Parathyroid adenoma (tissue), 2 donors: ENCODE measurements at regions not wholly inside any gene's neighbourhood (a gene's known extent, or its start where the extent isn't known, plus 50 kb on each side); places are given as distances from the start of the nearest gene placed in this dataset.

Experiments
- H2AFZ ChIP-seq: fragments of 300-600 bp; sonication (generic); one replicate; pipeline ENCODE4 v1.7.0; 2017; ENCODE audit warnings: antibody characterized with exemption, mild to moderate bottlenecking
- H3K27ac ChIP-seq: fragments of 300-600 bp; sonication (generic); one replicate; pipeline ENCODE4 v1.7.0; 2017
- H3K27me3 ChIP-seq: fragments of 300-600 bp; sonication (generic); one replicate; pipeline ENCODE4 v1.7.0; 2017; ENCODE audit warnings: low read length; ENCODE audit not compliant: control insufficient read depth, insufficient read depth
- H3K36me3 ChIP-seq: fragments of 300-600 bp; sonication (generic); one replicate; pipeline ENCODE4 v1.7.0; 2017; ENCODE audit warnings: low read length; ENCODE audit not compliant: control insufficient read depth, insufficient read depth
- H3K4me1 ChIP-seq: fragments of 300-600 bp; sonication (generic); one replicate; pipeline ENCODE4 v1.7.0; 2017; ENCODE audit warnings: control low read depth
- H3K4me2 ChIP-seq: fragments of 300-600 bp; sonication (generic); one replicate; pipeline ENCODE4 v1.7.0; 2017; ENCODE audit warnings: low read length
- H3K4me3 ChIP-seq: fragments of 300-600 bp; sonication (generic); one replicate; pipeline ENCODE4 v1.7.0; 2017; ENCODE audit warnings: low read depth, low read length
- H3K79me2 ChIP-seq: fragments of 300-600 bp; sonication (generic); one replicate; pipeline ENCODE4 v1.7.0; 2017; ENCODE audit warnings: control low read depth
- H3K9ac ChIP-seq: fragments of 300-600 bp; sonication (generic); one replicate; pipeline ENCODE4 v1.7.0; 2017; ENCODE audit warnings: mild to moderate bottlenecking
- H3K9me3 ChIP-seq: fragments of 300-600 bp; sonication (generic); one replicate; pipeline ENCODE4 v1.7.0; 2017; ENCODE audit warnings: low read length; ENCODE audit not compliant: control insufficient read depth
- CTCF ChIP-seq: fragments of 300-600 bp; sonication (generic); IDR thresholded peaks from one replicate; pipeline ENCODE4 v1.7.0; 2017; ENCODE audit warnings: antibody characterized with exemption, mild to moderate bottlenecking
- donor health status: primary hyperparathyroidism.

- Histone ChIP-seq H3K9ac (no peak overlapping the region), H3K4me2 (no peak overlapping the region), H3K79me2 (no peaks in the 10 kb centered on the region), H2AFZ (no peak overlapping the region), H3K4me3 (no peak overlapping the region), H3K4me1 (no peaks in the 10 kb centered on the region), H3K27ac (no peak overlapping the region), H3K36me3 (no peaks in the 10 kb centered on the region), H3K27me3 (no peaks in the 10 kb centered on the region), H3K9me3 (no peaks in the 10 kb centered on the region)
- no peak for TF ChIP-seq CTCF
Measured at GRCh38 chr2:83665154-83665553, 793.9 kb downstream of the SUCLG1 start.

GRCh38 chr2:83661711-83662110 is 797.4 kb downstream of the SUCLG1 start:
- no peak for TF ChIP-seq CTCF
- H3K27me3 ChIP-seq, result no peaks in the 10 kb centered on the region
- H3K9me3 ChIP-seq, result no peaks in the 10 kb centered on the region
- H3K36me3 ChIP-seq, result no peaks in the 10 kb centered on the region
- H3K4me3 ChIP-seq, result no peak overlapping the region
- H3K4me2 ChIP-seq, result no peak overlapping the region
- H3K4me1 ChIP-seq, result no peaks in the 10 kb centered on the region
- H3K79me2 ChIP-seq, result no peaks in the 10 kb centered on the region
- no peak overlapping the region for H3K9ac ChIP-seq
- no peak overlapping the region for H3K27ac ChIP-seq
- H2AFZ ChIP-seq, result no peak overlapping the region

GRCh38 chr2:83654091-83654611 is 804.9 kb downstream of the SUCLG1 start:
- H3K4me3 ChIP-seq, result no peak overlapping the region
- no peaks in the 10 kb centered on the region for H3K9me3 ChIP-seq
- H3K36me3 ChIP-seq, result no peaks in the 10 kb centered on the region
- TF ChIP-seq CTCF, result no peak
- H3K79me2 ChIP-seq, result no peaks in the 10 kb centered on the region
- no peak overlapping the region for H3K4me2 ChIP-seq
- H3K9ac ChIP-seq, result no peak overlapping the region
- H3K4me1 ChIP-seq, result no peaks in the 10 kb centered on the region
- H2AFZ ChIP-seq, result no peak overlapping the region
- H3K27me3 ChIP-seq, result no peaks in the 10 kb centered on the region
- H3K27ac ChIP-seq, result no peak overlapping the region

- Histone ChIP-seq H3K79me2 (no peaks in the 10 kb centered on the region), H3K4me3 (no peak overlapping the region), H2AFZ (no peak overlapping the region)
Measured at GRCh38 chr2:83650898-83651297, 808.2 kb downstream of the SUCLG1 start.

More at GRCh38 chr2:83650898-83651297, 808.2 kb downstream of the SUCLG1 start:
- Histone ChIP-seq H3K27me3 (no peaks in the 10 kb centered on the region), H3K9me3 (no peaks in the 10 kb centered on the region), H3K4me1 (no peaks in the 10 kb centered on the region), H3K27ac (no peak overlapping the region), H3K9ac (no peak overlapping the region), H3K36me3 (no peaks in the 10 kb centered on the region), H3K4me2 (no peak overlapping the region)
- TF ChIP-seq CTCF, result no peak
